ENCODE measurements at regions not wholly inside any gene's neighbourhood (a gene's known extent, or its start where the extent isn't known, plus 50 kb on each side); places are given as distances from the start of the nearest gene placed in this dataset.

- peak in 1 of 2 donors; percentile 49 for DNase-seq (ENCODE audit: low spot score in 2 of 2)
- intact Hi-C loops (cut with DNase I; ENCODE audit: low total_unique reads) = no loop called here
- TF ChIP-seq POLR2A (IDR thresholded peaks at IDR 0.05) (no peak), CTCF (IDR thresholded peaks at IDR 0.05) (no peak)
- WGBS, 2 donors = 89 to 90% methylated on average over 5 of the region's 5 CpGs
- no peak overlapping the region for H3K4me3 ChIP-seq (ENCODE audit: low read depth, poor library complexity, severe bottlenecking)
Observed at GRCh38 chr2:71999580-71999979, 148.1 kb downstream of the CYP26B1 start.

- DNase-seq (ENCODE audit: low spot score in 2 of 2) = no peak
- TF ChIP-seq CTCF (IDR thresholded peaks at IDR 0.05) (no peak), POLR2A (IDR thresholded peaks at IDR 0.05) (no peak)
Observed at GRCh38 chr2:71997843-71998242, 149.8 kb downstream of the CYP26B1 start.

GRCh38 chr2:71995067-71995665 is 152.5 kb downstream of the CYP26B1 start:
- intact Hi-C loops (cut with DNase I; ENCODE audit: low total_unique reads) = no loop called here
- TF ChIP-seq POLR2A (IDR thresholded peaks at IDR 0.05) = no peak
- TF ChIP-seq CTCF (IDR thresholded peaks at IDR 0.05) = no peak
- no peak overlapping the region for H3K4me3 ChIP-seq (ENCODE audit: low read depth, poor library complexity, severe bottlenecking)
- WGBS, 2 donors = 77% methylated on average over 3 of the region's 3 CpGs
- no peak for DNase-seq (ENCODE audit: low spot score in 2 of 2)

More at GRCh38 chr2:71997843-71998242, 149.8 kb downstream of the CYP26B1 start:
- no peak overlapping the region for H3K4me3 ChIP-seq (ENCODE audit: low read depth, poor library complexity, severe bottlenecking)
- intact Hi-C loops (cut with DNase I; ENCODE audit: low total_unique reads) = no loop called here

GRCh38 chr2:71992036-71992435 is 155.6 kb downstream of the CYP26B1 start:
- intact Hi-C loops (cut with DNase I; ENCODE audit: low total_unique reads) = no loop called here
- WGBS, 2 donors = 55 to 57% methylated on average over 2 of the region's 2 CpGs
- DNase-seq (ENCODE audit: low spot score in 2 of 2) = no peak
- TF ChIP-seq POLR2A (IDR thresholded peaks at IDR 0.05) (no peak), CTCF (IDR thresholded peaks at IDR 0.05) (no peak)
- no peak overlapping the region for H3K4me3 ChIP-seq (ENCODE audit: low read depth, poor library complexity, severe bottlenecking)

GRCh38 chr2:71991397-71991796 is 156.3 kb downstream of the CYP26B1 start:
- DNase-seq (ENCODE audit: low spot score in 2 of 2) = no peak
- no peak for TF ChIP-seq POLR2A (IDR thresholded peaks at IDR 0.05)
- TF ChIP-seq CTCF (IDR thresholded peaks at IDR 0.05) = no peak
- intact Hi-C loops (cut with DNase I; ENCODE audit: low total_unique reads) = no loop called here
- 84% methylated on average over 4 of the region's 4 CpGs for WGBS, 2 donors
- H3K4me3 ChIP-seq (ENCODE audit: low read depth, poor library complexity, severe bottlenecking) = no peak overlapping the region

GRCh38 chr2:71990826-71991225 is 156.8 kb downstream of the CYP26B1 start:
- intact Hi-C loops (cut with DNase I; ENCODE audit: low total_unique reads) = no loop called here
- H3K4me3 ChIP-seq (ENCODE audit: low read depth, poor library complexity, severe bottlenecking) = no peak overlapping the region
- 90 to 99% methylated on average over 3 of the region's 3 CpGs for WGBS, 2 donors
- TF ChIP-seq POLR2A (IDR thresholded peaks at IDR 0.05) = no peak
- no peak for TF ChIP-seq CTCF (IDR thresholded peaks at IDR 0.05)
- no peak for DNase-seq (ENCODE audit: low spot score in 2 of 2)
